Mucosa of rectum (tissue), 2 donors: ENCODE measurements at regions not wholly inside any gene's neighbourhood (a gene's known extent, or its start where the extent isn't known, plus 50 kb on each side); places are given as distances from the start of the nearest gene placed in this dataset.
"Not testable (repeated sequence)": the region's sequence is repeated elsewhere in the genome, so short reads cannot be mapped to it uniquely, and the experiment has no call there.

ENCODE experiments used
- H3K27ac ChIP-seq, 2 donors: one replicate each; pipeline ENCODE4 v1.7.0; 2013; ENCODE audit warnings: inconsistent platforms in 2 of 2, low read depth in 2 of 2, low read length in 2 of 2
- H3K27me3 ChIP-seq, 2 donors: one replicate each; pipeline ENCODE4 v1.7.0; 2013; ENCODE audit warnings: low read length in 2 of 2; ENCODE audit not compliant: control insufficient read depth in 2 of 2, insufficient read depth in 2 of 2
- H3K36me3 ChIP-seq, 2 donors: one replicate each; pipeline ENCODE4 v1.7.0; 2013; ENCODE audit warnings: low read length in 2 of 2; ENCODE audit not compliant: control insufficient read depth in 2 of 2, insufficient read depth in 2 of 2
- H3K4me1 ChIP-seq, 2 donors: one replicate each; pipeline ENCODE4 v1.7.0; 2013; ENCODE audit warnings: low read length in 2 of 2, mild to moderate bottlenecking in 1 of 2; ENCODE audit not compliant: control insufficient read depth in 2 of 2, insufficient read depth in 2 of 2
- H3K4me3 ChIP-seq, 2 donors: one replicate each; pipeline ENCODE4 v1.7.0; 2013; ENCODE audit warnings: low read length in 2 of 2
- H3K9ac ChIP-seq, 2 donors: one replicate each; pipeline ENCODE4 v1.7.0; 2013; ENCODE audit warnings: low read length in 2 of 2, low read depth in 1 of 2, mild to moderate bottlenecking in 1 of 2
- H3K9me3 ChIP-seq, 2 donors: one replicate each; pipeline ENCODE4 v1.7.0; 2013; ENCODE audit warnings: low read length in 2 of 2; ENCODE audit not compliant: control insufficient read depth in 2 of 2
- donor health status: healthy.
- donor health status: Normal muscosa, but diverticular disease.

DNA sequence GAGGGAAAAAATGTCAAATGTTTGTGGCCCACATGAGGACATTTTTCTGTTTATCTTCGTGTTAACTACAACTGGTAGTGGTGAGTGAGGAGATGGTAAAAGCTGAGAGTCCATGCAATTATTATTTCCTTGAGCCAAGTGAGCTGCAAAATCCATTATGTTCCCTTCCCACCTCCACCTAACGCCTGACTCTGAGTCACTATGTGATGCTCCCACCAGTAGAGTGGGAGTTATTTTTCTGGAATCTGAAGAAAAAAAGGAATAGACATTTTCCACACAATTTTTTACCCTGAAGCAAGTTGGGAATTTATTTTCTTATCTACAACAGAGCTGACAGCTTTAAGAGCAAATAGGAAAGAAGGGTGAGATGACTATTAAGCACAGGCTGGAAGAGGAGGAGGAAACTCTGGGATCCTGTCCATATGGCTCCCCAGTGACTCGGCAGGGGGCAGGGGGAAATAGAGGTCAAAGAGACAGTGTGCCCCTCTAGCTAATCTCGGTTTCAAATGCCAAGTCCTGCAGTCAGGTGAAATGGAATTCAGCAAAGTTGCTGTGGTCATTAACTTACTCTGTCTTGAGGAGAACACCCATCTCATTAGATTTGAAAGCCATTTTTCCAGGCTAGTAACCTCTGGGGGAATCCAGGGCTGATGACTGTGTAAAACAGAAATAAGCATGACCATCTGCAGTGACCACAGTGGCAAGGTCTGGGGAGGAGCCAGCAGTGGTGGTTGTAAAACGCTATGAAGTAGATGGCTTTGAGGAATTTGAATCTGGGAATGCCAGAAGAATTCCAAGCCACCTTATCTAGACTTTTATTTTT lies 463.9 kb downstream of the STK39 start:
- Histone ChIP-seq H3K9ac (no peak overlapping the region), H3K27me3 (no peaks in the 10 kb centered on the region), H3K36me3 (no peaks in the 10 kb centered on the region), H3K4me1 (peaks cover 0 to 7% of the 10 kb centered on the region in 2 donors), H3K27ac (no peak overlapping the region), H3K4me3 (no peak overlapping the region), H3K9me3 (no peaks in the 10 kb centered on the region)

DNA sequence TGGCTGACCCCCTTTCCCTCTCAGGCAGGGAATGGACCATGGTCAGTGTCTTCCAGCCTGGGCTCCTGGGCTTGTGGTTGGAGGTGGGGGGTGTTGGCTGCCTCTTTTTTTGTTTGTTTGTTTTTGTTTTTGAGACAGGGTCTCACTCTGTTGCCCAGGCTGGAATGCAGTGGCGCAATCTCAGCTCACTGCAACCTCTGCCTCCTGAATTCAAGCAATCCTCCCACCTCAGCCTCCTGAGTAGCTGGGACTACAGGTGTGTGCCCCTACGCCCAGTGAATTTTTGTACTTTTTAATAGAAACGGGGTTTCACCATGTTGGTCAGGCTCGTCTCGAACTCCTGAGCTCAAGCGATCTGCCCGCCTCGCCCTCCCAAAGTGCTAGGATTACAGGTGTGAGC lies 465.8 kb downstream of the STK39 start:
- not testable (repeated sequence) for H3K9ac ChIP-seq, H3K4me1 ChIP-seq, H3K9me3 ChIP-seq, H3K27me3 ChIP-seq, H3K4me3 ChIP-seq, H3K36me3 ChIP-seq, H3K27ac ChIP-seq

- no peaks in the 10 kb centered on the region for H3K9me3 ChIP-seq
- H3K27ac ChIP-seq: no peak overlapping the region
- H3K4me3 ChIP-seq: no peak overlapping the region
- no peaks in the 10 kb centered on the region for H3K36me3 ChIP-seq
- no peaks in the 10 kb centered on the region for H3K4me1 ChIP-seq
- no peak overlapping the region for H3K9ac ChIP-seq
- no peaks in the 10 kb centered on the region for H3K27me3 ChIP-seq
These were observed 471.0 kb downstream of the STK39 start for GRCh38 chr2:167776359-167776758.

DNA sequence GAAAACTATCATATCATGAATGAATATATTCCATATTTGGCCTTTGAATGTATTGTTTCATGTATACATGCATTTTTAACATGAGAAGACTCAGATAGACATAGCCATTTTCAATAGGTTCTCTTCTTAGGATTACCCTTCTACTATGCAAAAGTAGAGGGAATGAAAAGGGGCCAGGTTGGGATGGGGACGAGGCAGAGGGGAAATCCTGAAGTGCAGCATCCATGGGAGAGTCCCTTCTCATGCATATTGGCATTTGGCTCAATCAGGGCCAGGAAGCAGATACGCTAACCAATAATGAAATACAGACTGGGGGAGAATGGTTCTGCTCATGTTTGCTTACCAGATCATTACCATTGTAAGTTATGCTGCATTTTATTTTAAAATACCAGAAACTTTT lies 475.8 kb downstream of the STK39 start:
- no peak overlapping the region for H3K9ac ChIP-seq
- H3K36me3 ChIP-seq: no peaks in the 10 kb centered on the region
- H3K4me1 ChIP-seq: no peaks in the 10 kb centered on the region
- H3K9me3 ChIP-seq: no peaks in the 10 kb centered on the region
- no peak overlapping the region for H3K4me3 ChIP-seq
- H3K27me3 ChIP-seq: no peaks in the 10 kb centered on the region
- H3K27ac ChIP-seq: no peak overlapping the region

DNA sequence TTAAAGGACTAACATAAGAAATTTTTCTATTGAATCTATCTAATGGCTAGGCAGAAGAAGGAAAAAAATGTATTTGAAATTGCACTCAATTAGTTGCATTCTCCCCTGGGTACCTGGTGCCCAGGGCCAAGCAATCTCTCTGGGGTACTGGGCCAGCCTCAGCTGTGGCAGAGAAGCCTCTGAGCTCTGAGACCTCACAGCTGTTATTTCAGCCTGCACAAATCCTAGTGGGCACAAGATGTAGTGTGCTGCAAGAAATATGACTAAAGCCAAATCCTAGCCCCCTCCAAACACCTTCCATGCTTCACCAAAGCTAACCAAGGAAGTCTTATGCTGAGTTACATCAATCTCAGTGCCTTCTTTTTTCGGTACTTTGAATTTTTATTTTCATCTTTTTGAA lies 478.4 kb downstream of the STK39 start:
- no peaks in the 10 kb centered on the region for H3K4me1 ChIP-seq
- H3K27ac ChIP-seq: no peak overlapping the region
- no peaks in the 10 kb centered on the region for H3K9me3 ChIP-seq

DNA sequence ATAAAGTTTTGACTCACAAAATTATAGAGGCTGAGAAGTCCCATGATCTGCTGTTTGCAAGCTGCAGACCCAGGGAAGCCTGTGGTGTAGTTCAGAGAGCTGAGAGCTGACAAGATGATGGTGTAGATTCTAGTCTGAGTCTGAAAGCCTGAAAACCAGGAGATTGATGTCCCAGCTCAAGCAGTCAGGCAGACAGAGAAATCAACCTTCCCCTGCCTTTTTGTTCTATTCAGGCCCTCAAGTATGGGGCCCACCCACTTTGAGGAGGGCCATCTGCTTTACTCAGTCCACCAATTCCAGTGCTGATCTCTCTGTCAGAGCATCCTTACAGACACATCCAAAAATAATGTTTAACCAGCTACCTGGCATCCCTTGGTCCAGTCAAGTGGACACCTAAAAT lies 479.6 kb downstream of the STK39 start:
- no peak overlapping the region for H3K4me3 ChIP-seq
- H3K9me3 ChIP-seq: no peaks in the 10 kb centered on the region
- no peaks in the 10 kb centered on the region for H3K4me1 ChIP-seq
- no peaks in the 10 kb centered on the region for H3K36me3 ChIP-seq
- H3K27ac ChIP-seq: no peak overlapping the region
- no peaks in the 10 kb centered on the region for H3K27me3 ChIP-seq
- H3K9ac ChIP-seq: no peak overlapping the region

More for the DNA sequence above, 478.4 kb downstream of the STK39 start:
- Histone ChIP-seq H3K4me3 (no peak overlapping the region), H3K36me3 (no peaks in the 10 kb centered on the region), H3K9ac (no peak overlapping the region), H3K27me3 (no peaks in the 10 kb centered on the region)

DNA sequence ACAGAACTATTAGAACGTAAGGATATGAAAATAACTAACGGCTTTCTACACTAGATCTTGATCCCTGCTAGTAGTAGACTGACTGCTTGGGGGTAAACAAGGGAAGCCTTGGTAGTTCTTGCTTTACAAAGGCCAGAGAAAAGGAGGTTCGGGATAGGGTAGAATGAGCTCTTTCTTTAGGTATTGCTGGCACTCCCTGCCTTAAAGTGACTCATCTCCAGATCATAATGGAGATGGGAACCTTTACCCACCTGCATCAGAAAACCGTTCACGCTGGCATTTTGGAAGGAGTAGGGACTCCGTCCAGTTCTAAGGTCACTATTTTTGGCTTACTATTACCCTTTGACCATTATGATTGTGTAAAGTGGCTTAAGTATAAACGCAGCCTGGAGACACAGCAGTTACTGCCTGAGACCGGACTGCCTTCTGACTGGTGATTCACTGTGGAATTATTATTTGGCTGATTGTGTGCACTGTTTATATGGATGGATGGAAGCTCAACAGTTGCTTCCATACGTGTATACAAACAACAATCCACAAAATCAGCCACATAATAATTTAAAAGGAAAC lies 482.5 kb downstream of the STK39 start:
- H3K27ac ChIP-seq: no peak overlapping the region
- no peaks in the 10 kb centered on the region for H3K4me1 ChIP-seq
- no peaks in the 10 kb centered on the region for H3K9me3 ChIP-seq
- no peaks in the 10 kb centered on the region for H3K36me3 ChIP-seq
- H3K27me3 ChIP-seq: no peaks in the 10 kb centered on the region
- no peak overlapping the region for H3K9ac ChIP-seq
- no peak overlapping the region for H3K4me3 ChIP-seq

- H3K36me3 ChIP-seq: no peaks in the 10 kb centered on the region
- no peak overlapping the region for H3K27ac ChIP-seq
- H3K9ac ChIP-seq: no peak overlapping the region
- H3K9me3 ChIP-seq: no peaks in the 10 kb centered on the region
- H3K4me3 ChIP-seq: no peak overlapping the region
- no peaks in the 10 kb centered on the region for H3K4me1 ChIP-seq
- no peaks in the 10 kb centered on the region for H3K27me3 ChIP-seq
These were observed 485.8 kb downstream of the STK39 start for GRCh38 chr2:167761465-167762136.

DNA sequence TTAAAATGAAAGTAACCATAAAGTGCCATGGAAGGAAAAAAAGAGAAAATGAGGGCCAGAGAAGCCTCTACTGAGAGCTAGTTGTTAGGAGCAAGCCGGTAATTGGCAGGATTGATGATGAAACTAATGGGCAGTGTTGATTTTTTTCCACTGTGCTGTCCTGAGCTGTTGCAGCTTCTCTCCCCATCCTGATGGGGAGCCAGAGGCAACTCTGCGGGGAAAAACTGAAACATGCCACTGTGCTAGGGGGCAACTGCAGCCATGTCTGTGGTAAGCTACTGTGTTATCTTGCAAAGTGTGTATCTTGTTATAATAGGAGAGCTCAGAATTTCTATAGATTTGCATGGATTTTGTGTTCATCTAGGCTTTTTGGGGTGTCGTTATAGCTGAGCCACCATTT lies 487.9 kb downstream of the STK39 start:
- H3K27me3 ChIP-seq: no peaks in the 10 kb centered on the region
- H3K36me3 ChIP-seq: no peaks in the 10 kb centered on the region
- no peak overlapping the region for H3K9ac ChIP-seq
- H3K4me1 ChIP-seq: no peaks in the 10 kb centered on the region
- no peak overlapping the region for H3K4me3 ChIP-seq
- H3K9me3 ChIP-seq: no peaks in the 10 kb centered on the region
- no peak overlapping the region for H3K27ac ChIP-seq

- no peak overlapping the region for H3K27ac ChIP-seq
- H3K4me1 ChIP-seq: no peaks in the 10 kb centered on the region
- no peak overlapping the region for H3K4me3 ChIP-seq
- no peaks in the 10 kb centered on the region for H3K9me3 ChIP-seq
- H3K9ac ChIP-seq: no peak overlapping the region
- no peaks in the 10 kb centered on the region for H3K36me3 ChIP-seq
- H3K27me3 ChIP-seq: no peaks in the 10 kb centered on the region
These were observed 489.1 kb downstream of the STK39 start for GRCh38 chr2:167758292-167758691.
